Keratinocyte (primary cell): ENCODE measurements at regions not wholly inside any gene's neighbourhood (a gene's known extent, or its start where the extent isn't known, plus 50 kb on each side); places are given as distances from the start of the nearest gene placed in this dataset.

ENCODE experiments used
- DNase-seq: peaks from one replicate; pipeline ENCODE4 v3.0.0-alpha.2; 2011; ENCODE audit warnings: low read depth, missing footprints, low spot score
- FAIRE-seq: peaks from 2 replicates; lab custom pipeline; 2011; peaks lifted over from hg19 to GRCh38; lab: Jason Lieb, UNC
- H2AFZ ChIP-seq: 2 replicates; pipeline ENCODE4 v1.6.0; 2012; ENCODE audit warnings: low read length, control low read depth, inconsistent platforms; ENCODE audit not compliant: control insufficient read depth
- H3K27ac ChIP-seq: 2 replicates; pipeline ENCODE4 v1.5.1; 2011; ENCODE audit warnings: low read length; ENCODE audit not compliant: control insufficient read depth, insufficient read depth
- H3K27me3 ChIP-seq: 3 replicates; pipeline ENCODE4 v1.6.0; 2011; ENCODE audit warnings: low read length; ENCODE audit not compliant: control insufficient read depth, insufficient read depth; ENCODE audit errors: extremely low read depth
- H3K36me3 ChIP-seq, 2 experiments: 2 replicates in 1 of 2; 3 replicates in 1 of 2; pipeline ENCODE4 v1.5.1; 2011; ENCODE audit warnings: low read length in 2 of 2, mild to moderate bottlenecking in 1 of 2; ENCODE audit not compliant: control insufficient read depth in 2 of 2, insufficient read depth in 2 of 2; ENCODE audit errors: extremely low read depth in 1 of 2
- H3K4me1 ChIP-seq: 3 replicates; pipeline ENCODE4 v1.5.1; 2011; ENCODE audit warnings: low read length; ENCODE audit not compliant: control insufficient read depth, insufficient read depth; ENCODE audit errors: extremely low read depth
- H3K4me2 ChIP-seq: 3 replicates; pipeline ENCODE4 v1.6.0; 2011; ENCODE audit warnings: low read depth, low read length; ENCODE audit not compliant: control insufficient read depth, insufficient read depth; ENCODE audit errors: extremely low read depth
- H3K4me3 ChIP-seq, 3 experiments: fragments of 200-600 bp in 1 of 3; sonication (generic) in 1 of 3; 2 replicates in 2 of 3; 3 replicates in 1 of 3; pipeline ENCODE4 v1.5.1; 2011 to 2016; ENCODE audit warnings: low read length in 3 of 3, mild to moderate bottlenecking in 3 of 3, control low read depth in 2 of 3, inconsistent platforms in 1 of 3, low read depth in 1 of 3, mixed read lengths in 1 of 3, mixed run types in 1 of 3, moderate library complexity in 1 of 3; ENCODE audit not compliant: control insufficient read depth in 2 of 3, insufficient read depth in 2 of 3; ENCODE audit errors: extremely low read depth in 1 of 3
- H3K79me2 ChIP-seq: 2 replicates; pipeline ENCODE4 v1.6.0; 2012; ENCODE audit warnings: low read length; ENCODE audit not compliant: control insufficient read depth, insufficient read depth
- H3K9ac ChIP-seq: 3 replicates; pipeline ENCODE4 v1.6.0; 2011; ENCODE audit warnings: low read length; ENCODE audit not compliant: control insufficient read depth, insufficient read depth; ENCODE audit errors: extremely low read depth
- H3K9me1 ChIP-seq: 3 replicates; pipeline ENCODE4 v1.6.0; 2011; ENCODE audit warnings: low read length; ENCODE audit not compliant: control insufficient read depth, insufficient read depth; ENCODE audit errors: extremely low read depth
- H3K9me3 ChIP-seq: 2 replicates; pipeline ENCODE4 v1.5.1; 2012; ENCODE audit warnings: low read depth, low read length; ENCODE audit not compliant: control insufficient read depth
- H4K20me1 ChIP-seq: 3 replicates; pipeline ENCODE4 v1.6.0; 2011; ENCODE audit warnings: low read length; ENCODE audit not compliant: control insufficient read depth, insufficient read depth; ENCODE audit errors: extremely low read depth
- EZH2 ChIP-seq: IDR thresholded peaks from one replicate; pipeline ENCODE4 v1.6.1; 2012; ENCODE audit warnings: inconsistent platforms, mild to moderate bottlenecking, low read length, moderate library complexity
- dilution Hi-C: fragments of 300-500 bp; cut with MboI; formaldehyde crosslinking; loops from one replicate; pipeline ENCODE4 v1.7.0; 2020; ENCODE audit warnings: low sequenced_read_pairs; ENCODE audit not compliant: extremely low pct_ligation_motif_present
- TF ChIP-seq, protein P1 (sequence below), 3 experiments: IDR thresholded peaks in 1 of 3; conservative IDR thresholded peaks in 1 of 3; optimal IDR thresholded peaks in 1 of 3; 2 replicates in 2 of 3; 3 replicates in 1 of 3; pipeline versions ENCODE3 to v1.5.1; 2011; ENCODE audit warnings: low read length in 3 of 3, mild to moderate bottlenecking in 3 of 3, moderate library complexity in 2 of 3, control low read depth in 1 of 3, inconsistent platforms in 1 of 3; ENCODE audit not compliant: insufficient read depth in 2 of 3; ENCODE audit errors: extremely low read depth in 1 of 3

DNA sequence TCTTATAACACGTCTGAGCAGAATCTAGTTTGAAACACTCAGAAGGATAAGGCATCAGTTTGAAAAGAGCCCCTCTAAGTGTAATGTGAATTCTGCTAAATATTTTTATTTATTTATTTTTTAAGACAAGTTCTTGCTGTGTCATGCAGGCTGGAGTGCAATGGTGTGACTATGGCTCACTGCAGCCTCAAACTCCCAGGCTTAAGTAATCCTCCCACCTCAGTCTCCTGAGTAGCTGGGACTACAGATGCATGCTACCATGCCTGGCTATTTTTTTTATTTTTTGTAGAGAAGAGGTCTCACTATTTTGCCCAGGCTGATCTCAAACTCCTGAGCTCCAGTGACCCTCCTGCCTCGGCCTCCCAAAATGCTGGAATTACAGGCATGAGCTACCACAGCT is 225.9 kb upstream of the SEL1L start:
- Histone ChIP-seq H3K79me2 (no peaks in the 10 kb centered on the region), H3K27me3 (no peaks in the 10 kb centered on the region), H4K20me1 (no peaks in the 10 kb centered on the region), H3K9me1 (no peaks in the 10 kb centered on the region), H3K4me2 (no peak overlapping the region), H3K27ac (no peak overlapping the region), H3K36me3 (no peaks in the 10 kb centered on the region), H2AFZ (no peak overlapping the region), H3K4me1 (no peaks in the 10 kb centered on the region), H3K9ac (no peak overlapping the region), H3K9me3 (no peaks in the 10 kb centered on the region), H3K4me3 (no peak overlapping the region)
- TF ChIP-seq, protein P1, sequence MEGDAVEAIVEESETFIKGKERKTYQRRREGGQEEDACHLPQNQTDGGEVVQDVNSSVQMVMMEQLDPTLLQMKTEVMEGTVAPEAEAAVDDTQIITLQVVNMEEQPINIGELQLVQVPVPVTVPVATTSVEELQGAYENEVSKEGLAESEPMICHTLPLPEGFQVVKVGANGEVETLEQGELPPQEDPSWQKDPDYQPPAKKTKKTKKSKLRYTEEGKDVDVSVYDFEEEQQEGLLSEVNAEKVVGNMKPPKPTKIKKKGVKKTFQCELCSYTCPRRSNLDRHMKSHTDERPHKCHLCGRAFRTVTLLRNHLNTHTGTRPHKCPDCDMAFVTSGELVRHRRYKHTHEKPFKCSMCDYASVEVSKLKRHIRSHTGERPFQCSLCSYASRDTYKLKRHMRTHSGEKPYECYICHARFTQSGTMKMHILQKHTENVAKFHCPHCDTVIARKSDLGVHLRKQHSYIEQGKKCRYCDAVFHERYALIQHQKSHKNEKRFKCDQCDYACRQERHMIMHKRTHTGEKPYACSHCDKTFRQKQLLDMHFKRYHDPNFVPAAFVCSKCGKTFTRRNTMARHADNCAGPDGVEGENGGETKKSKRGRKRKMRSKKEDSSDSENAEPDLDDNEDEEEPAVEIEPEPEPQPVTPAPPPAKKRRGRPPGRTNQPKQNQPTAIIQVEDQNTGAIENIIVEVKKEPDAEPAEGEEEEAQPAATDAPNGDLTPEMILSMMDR (optimal IDR thresholded peaks at IDR 0.05 in 1 of 3, IDR thresholded peaks at IDR 0.05 in 1 of 3, conservative IDR thresholded peaks at IDR 0.05 in 1 of 3; ENCODE audit: extremely low read depth in 1 of 3, insufficient read depth in 2 of 3, low read length in 3 of 3), result no peak
- TF ChIP-seq EZH2, result no peak
- dilution Hi-C loops, result no loop called here
- DNase-seq (no peak), FAIRE-seq (no peak)

DNA sequence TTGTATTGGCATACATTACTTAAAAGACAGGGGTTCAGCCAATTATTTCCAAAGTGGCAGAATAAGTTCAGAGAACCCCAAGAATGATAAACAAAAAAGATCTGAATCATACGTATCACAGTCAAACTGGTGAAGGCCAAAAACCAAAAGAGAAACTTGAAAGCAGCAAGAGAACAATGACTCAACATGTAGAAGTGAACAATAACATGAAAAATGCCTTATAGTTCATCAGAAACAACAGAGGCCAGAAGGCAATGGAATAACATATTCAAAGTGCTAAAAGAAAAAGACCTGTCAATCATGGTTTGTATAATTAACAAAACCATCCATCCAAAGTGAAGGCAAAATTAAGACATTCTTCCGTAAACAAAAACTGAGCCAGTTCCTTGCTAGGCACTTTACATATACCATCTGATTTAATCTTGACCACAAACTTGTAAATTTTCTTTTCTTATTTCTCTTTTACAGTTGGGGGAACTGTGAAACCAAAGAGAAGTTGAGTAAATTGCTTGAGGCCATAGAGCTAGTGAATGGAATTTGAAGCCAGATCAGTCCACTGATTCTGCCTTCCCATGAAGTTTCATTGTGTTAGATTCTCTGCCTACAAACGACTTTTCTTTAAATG is 232.1 kb upstream of the SEL1L start:
- Histone ChIP-seq H3K79me2 (no peaks in the 10 kb centered on the region), H3K27me3 (no peaks in the 10 kb centered on the region)

More for the DNA sequence above, 232.1 kb upstream of the SEL1L start:
- Histone ChIP-seq H3K9ac (no peak overlapping the region), H3K27ac (no peak overlapping the region), H3K9me1 (no peaks in the 10 kb centered on the region), H3K9me3 (no peaks in the 10 kb centered on the region), H3K4me2 (no peak overlapping the region), H3K4me3 (no peak overlapping the region), H3K36me3 (no peaks in the 10 kb centered on the region), H3K4me1 (no peaks in the 10 kb centered on the region), H4K20me1 (no peaks in the 10 kb centered on the region), H2AFZ (no peak overlapping the region)
- no peak for TF ChIP-seq EZH2
- TF ChIP-seq, protein P1 (optimal IDR thresholded peaks at IDR 0.05 in 1 of 3, IDR thresholded peaks at IDR 0.05 in 1 of 3, conservative IDR thresholded peaks at IDR 0.05 in 1 of 3; ENCODE audit: extremely low read depth in 1 of 3, insufficient read depth in 2 of 3, low read length in 3 of 3), result no peak
- DNase-seq (no peak), FAIRE-seq (no peak)
- dilution Hi-C loops, result no loop called here
